Muscle layer of colon (tissue), 2 donors: ENCODE measurements at regions not wholly inside any gene's neighbourhood (a gene's known extent, or its start where the extent isn't known, plus 50 kb on each side); places are given as distances from the start of the nearest gene placed in this dataset.

Experiments used
- H3K27ac ChIP-seq: one replicate; pipeline ENCODE4 v1.7.0; 2013; ENCODE audit warnings: low read depth, mild to moderate bottlenecking, low read length, moderate library complexity
- H3K27me3 ChIP-seq, 2 donors: one replicate each; pipeline ENCODE4 v1.7.0; 2013; ENCODE audit warnings: low read length in 2 of 2, mild to moderate bottlenecking in 2 of 2; ENCODE audit not compliant: insufficient read depth in 2 of 2, control insufficient read depth in 1 of 2
- H3K36me3 ChIP-seq: one replicate; pipeline ENCODE4 v1.7.0; 2013; ENCODE audit warnings: mild to moderate bottlenecking, low read length; ENCODE audit not compliant: insufficient read depth
- H3K4me1 ChIP-seq: one replicate; pipeline ENCODE4 v1.7.0; 2013; ENCODE audit warnings: mild to moderate bottlenecking, low read length; ENCODE audit not compliant: insufficient read depth
- H3K4me3 ChIP-seq, 2 donors: one replicate each; pipeline ENCODE4 v1.7.0; 2013; ENCODE audit warnings: low read length in 2 of 2, low read depth in 1 of 2, mild to moderate bottlenecking in 1 of 2, moderate library complexity in 1 of 2
- H3K9ac ChIP-seq: one replicate; pipeline ENCODE4 v1.7.0; 2013; ENCODE audit warnings: low read length
- H3K9me3 ChIP-seq: one replicate; pipeline ENCODE4 v1.7.0; 2013; ENCODE audit warnings: mild to moderate bottlenecking, low read length
- donor health status: abdominal sarcoma.
- donor health status: Adenocarcinoma of cecum.

- Histone ChIP-seq H3K9me3 (no peaks in the 10 kb centered on the region), H3K36me3 (no peaks in the 10 kb centered on the region), H3K27me3 (peaks cover 3 to 6% of the 10 kb centered on the region in 2 donors)
Observed at GRCh38 chr20:60219984-60220562, 261.9 kb downstream of the CDH26 start.

GRCh38 chr20:60220706-60221105, 262.5 kb downstream of the CDH26 start:
- Histone ChIP-seq H3K27ac (no peak overlapping the region), H3K9ac (no peak overlapping the region), H3K9me3 (no peaks in the 10 kb centered on the region), H3K4me1 (no peaks in the 10 kb centered on the region), H3K27me3 (peaks cover 3 to 6% of the 10 kb centered on the region in 2 donors), H3K4me3 (no peak overlapping the region), H3K36me3 (no peaks in the 10 kb centered on the region)

More at GRCh38 chr20:60219984-60220562, 261.9 kb downstream of the CDH26 start:
- H3K9ac ChIP-seq, result no peak overlapping the region
- no peaks in the 10 kb centered on the region for H3K4me1 ChIP-seq
- no peak overlapping the region for H3K4me3 ChIP-seq
- H3K27ac ChIP-seq, result no peak overlapping the region

- H3K4me1 ChIP-seq, result no peaks in the 10 kb centered on the region
- H3K9ac ChIP-seq, result no peak overlapping the region
- no peaks in the 10 kb centered on the region for H3K36me3 ChIP-seq
- no peak overlapping the region for H3K4me3 ChIP-seq
- H3K27me3 ChIP-seq, result peaks cover 3 to 6% of the 10 kb centered on the region in 2 donors
- no peak overlapping the region for H3K27ac ChIP-seq
- no peaks in the 10 kb centered on the region for H3K9me3 ChIP-seq
Observed at GRCh38 chr20:60221593-60221992, 263.4 kb downstream of the CDH26 start.

- Histone ChIP-seq H3K27ac (no peak overlapping the region), H3K4me1 (no peaks in the 10 kb centered on the region), H3K36me3 (no peaks in the 10 kb centered on the region), H3K9ac (no peak overlapping the region), H3K4me3 (no peak overlapping the region), H3K9me3 (no peaks in the 10 kb centered on the region), H3K27me3 (peaks cover 0 to 6% of the 10 kb centered on the region in 2 donors)
Observed at GRCh38 chr20:60222497-60222896, 264.3 kb downstream of the CDH26 start.

- no peak overlapping the region for H3K27ac ChIP-seq
- H3K9ac ChIP-seq, result no peak overlapping the region
- H3K36me3 ChIP-seq, result no peaks in the 10 kb centered on the region
- H3K4me1 ChIP-seq, result no peaks in the 10 kb centered on the region
- H3K27me3 ChIP-seq, result peaks cover 0 to 6% of the 10 kb centered on the region in 2 donors
- H3K4me3 ChIP-seq, result no peak overlapping the region
- H3K9me3 ChIP-seq, result no peaks in the 10 kb centered on the region
Observed at GRCh38 chr20:60223174-60223573, 265.0 kb downstream of the CDH26 start.

- H3K9me3 ChIP-seq, result no peaks in the 10 kb centered on the region
- peaks cover 0 to 4% of the 10 kb centered on the region in 2 donors for H3K27me3 ChIP-seq
- H3K27ac ChIP-seq, result no peak overlapping the region
- no peak overlapping the region for H3K9ac ChIP-seq
- no peak overlapping the region for H3K4me3 ChIP-seq
- H3K36me3 ChIP-seq, result no peaks in the 10 kb centered on the region
- no peaks in the 10 kb centered on the region for H3K4me1 ChIP-seq
Observed at GRCh38 chr20:60224914-60225313, 266.7 kb downstream of the CDH26 start.

GRCh38 chr20:60228255-60228654, 270.0 kb downstream of the CDH26 start:
- Histone ChIP-seq H3K27ac (no peak overlapping the region), H3K9ac (no peak overlapping the region), H3K4me1 (no peaks in the 10 kb centered on the region), H3K27me3 (no peaks in the 10 kb centered on the region), H3K9me3 (no peaks in the 10 kb centered on the region), H3K36me3 (no peaks in the 10 kb centered on the region), H3K4me3 (no peak overlapping the region)

DNA sequence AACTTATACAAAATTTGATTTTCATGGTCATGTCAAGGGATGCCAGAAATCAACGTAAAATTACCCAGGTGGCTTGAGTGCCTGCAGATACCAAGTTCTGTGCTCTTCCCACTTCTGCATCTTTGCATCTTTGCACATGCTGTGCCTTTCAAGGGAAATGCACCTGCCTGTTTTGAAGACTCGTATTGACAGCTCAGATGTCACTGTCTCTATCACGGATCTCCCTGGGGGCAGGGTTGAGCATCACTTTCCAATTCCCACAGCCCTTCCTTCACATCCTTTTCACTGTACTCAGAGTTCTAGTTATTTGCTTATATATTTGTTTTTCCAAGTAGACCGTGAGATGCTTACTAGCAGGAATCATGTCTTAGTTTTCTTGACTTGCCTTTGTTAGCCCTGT, 274.2 kb downstream of the CDH26 start:
- H3K36me3 ChIP-seq, result no peaks in the 10 kb centered on the region
- no peak overlapping the region for H3K9ac ChIP-seq
- no peaks in the 10 kb centered on the region for H3K9me3 ChIP-seq
- H3K27ac ChIP-seq, result no peak overlapping the region
- no peak overlapping the region for H3K4me3 ChIP-seq
- H3K27me3 ChIP-seq, result no peaks in the 10 kb centered on the region
- H3K4me1 ChIP-seq, result no peaks in the 10 kb centered on the region

- Histone ChIP-seq H3K27me3 (no peaks in the 10 kb centered on the region), H3K4me3 (no peak overlapping the region), H3K27ac (no peak overlapping the region), H3K4me1 (no peaks in the 10 kb centered on the region), H3K36me3 (no peaks in the 10 kb centered on the region), H3K9me3 (no peaks in the 10 kb centered on the region), H3K9ac (no peak overlapping the region)
Observed at GRCh38 chr20:60233018-60233630, 274.9 kb downstream of the CDH26 start.

DNA sequence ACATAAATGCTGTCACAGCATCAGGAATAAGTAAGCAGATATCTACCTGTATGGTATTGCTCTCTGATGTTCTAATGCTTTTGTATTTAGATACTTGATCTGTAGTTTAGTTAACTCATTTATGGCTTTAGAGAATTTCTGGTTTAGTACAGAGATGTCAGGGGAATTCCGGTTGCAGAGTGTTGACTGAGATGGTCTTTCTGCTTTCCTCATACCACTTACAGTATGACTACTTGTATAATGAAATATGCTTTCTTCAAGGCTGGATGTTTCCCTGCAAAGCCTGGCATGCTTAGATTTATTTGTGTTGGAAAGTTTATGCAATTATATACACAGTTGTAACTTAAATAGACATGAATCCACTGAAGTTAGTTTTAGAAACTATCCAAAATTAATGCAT, 278.4 kb downstream of the CDH26 start:
- no peaks in the 10 kb centered on the region for H3K27me3 ChIP-seq
- H3K9me3 ChIP-seq, result no peaks in the 10 kb centered on the region

DNA sequence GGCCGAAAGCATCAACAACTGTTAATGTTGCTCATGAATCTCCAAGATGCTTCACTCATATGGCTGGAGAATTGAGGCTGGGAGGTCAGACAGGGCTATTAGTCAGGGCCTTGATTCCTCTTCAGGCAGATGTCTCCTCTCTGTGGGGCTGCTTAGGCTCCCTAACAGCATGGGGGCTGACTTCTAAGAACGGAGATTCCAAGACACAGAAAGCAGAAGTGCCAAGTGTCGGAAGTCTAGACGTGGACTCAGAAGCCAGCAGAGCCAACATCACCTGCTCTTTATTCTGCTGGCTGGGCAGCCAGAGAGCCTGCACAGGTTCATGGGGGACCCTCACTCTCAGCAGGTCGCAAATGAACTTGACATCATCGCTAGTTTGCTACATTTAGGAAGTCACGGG, 279.8 kb downstream of the CDH26 start:
- no peaks in the 10 kb centered on the region for H3K36me3 ChIP-seq
- H3K9me3 ChIP-seq, result no peaks in the 10 kb centered on the region
- no peak overlapping the region for H3K9ac ChIP-seq
- H3K27me3 ChIP-seq, result no peaks in the 10 kb centered on the region
- H3K27ac ChIP-seq, result no peak overlapping the region
- no peak overlapping the region for H3K4me3 ChIP-seq
- H3K4me1 ChIP-seq, result no peaks in the 10 kb centered on the region

More for the DNA sequence above, 278.4 kb downstream of the CDH26 start:
- Histone ChIP-seq H3K36me3 (no peaks in the 10 kb centered on the region), H3K4me3 (no peak overlapping the region), H3K27ac (no peak overlapping the region), H3K4me1 (no peaks in the 10 kb centered on the region), H3K9ac (no peak overlapping the region)
